Neural cell (in vitro differentiated cells): ENCODE measurements at regions not wholly inside any gene's neighbourhood (a gene's known extent, or its start where the extent isn't known, plus 50 kb on each side); places are given as distances from the start of the nearest gene placed in this dataset.

Experiments used
- EP300 ChIP-seq: fragments of 450-650 bp; conservative IDR thresholded peaks from 2 replicates; pipeline ENCODE4 v1.6.1; 2014; ENCODE audit warnings: antibody characterized with exemption, mild to moderate bottlenecking, moderate library complexity; ENCODE audit not compliant: poor library complexity, severe bottlenecking
- EZH2 ChIP-seq: fragments of 200-600, 300-800 bp; shearing (Covaris generic), sonication (generic); IDR thresholded peaks from 2 replicates; pipeline ENCODE4 v1.6.1; 2014; ENCODE audit warnings: antibody characterized with exemption, low read length, borderline replicate concordance, mild to moderate bottlenecking; ENCODE audit not compliant: insufficient read depth, poor library complexity, severe bottlenecking
- MXI1 ChIP-seq: fragments of 450-650 bp; conservative IDR thresholded peaks from 2 replicates; pipeline ENCODE4 v1.6.1; 2014; ENCODE audit warnings: antibody characterized with exemption, mild to moderate bottlenecking; ENCODE audit not compliant: poor library complexity, severe bottlenecking
- POLR2AphosphoS5 ChIP-seq: IDR thresholded peaks from 2 replicates; pipeline ENCODE4 v1.6.1; 2012
- RAD21 ChIP-seq: fragments of 450-650 bp; conservative IDR thresholded peaks from 2 replicates; pipeline ENCODE4 v1.6.1; 2014; ENCODE audit warnings: antibody characterized with exemption, mild to moderate bottlenecking, moderate library complexity
- SMC3 ChIP-seq: fragments of 450-650 bp; conservative IDR thresholded peaks from 2 replicates; pipeline ENCODE4 v1.6.1; 2014; ENCODE audit warnings: antibody characterized with exemption, mild to moderate bottlenecking, moderate library complexity; ENCODE audit not compliant: poor library complexity
- TAF1 ChIP-seq: IDR thresholded peaks from 2 replicates; pipeline ENCODE4 v1.6.1; 2012; ENCODE audit warnings: low read depth
- TF ChIP-seq, protein P1 (sequence below): fragments of 450-650 bp; IDR thresholded peaks from 2 replicates; pipeline ENCODE4 v1.5.1; 2014; ENCODE audit warnings: antibody characterized with exemption, mild to moderate bottlenecking, moderate library complexity; ENCODE audit not compliant: poor library complexity, severe bottlenecking
- TF ChIP-seq, protein P2 (sequence below): IDR thresholded peaks from 2 replicates; pipeline ENCODE4 v1.6.1; 2012; ENCODE audit warnings: borderline replicate concordance

DNA sequence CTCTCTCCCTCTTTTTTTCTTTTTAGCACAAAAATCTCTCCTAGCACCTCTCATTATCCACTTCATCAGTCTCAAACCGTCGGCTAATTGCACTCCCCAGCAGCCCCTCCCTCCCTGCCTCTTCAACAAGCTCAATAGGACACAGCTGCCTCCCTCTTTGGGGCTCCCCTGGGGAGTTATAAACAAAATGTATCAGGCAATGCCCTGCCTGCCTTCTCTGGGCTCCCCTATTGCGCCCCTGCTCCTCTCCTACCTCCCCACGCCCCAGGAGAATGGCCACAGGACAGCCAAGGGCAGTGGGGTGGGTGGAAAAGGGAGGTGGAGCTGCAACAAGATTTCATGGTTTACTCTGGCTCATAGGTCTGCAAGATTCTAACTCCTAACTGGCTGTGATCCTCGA is 147.1 kb upstream of the GRIK3 start:
- TF ChIP-seq, protein P1, sequence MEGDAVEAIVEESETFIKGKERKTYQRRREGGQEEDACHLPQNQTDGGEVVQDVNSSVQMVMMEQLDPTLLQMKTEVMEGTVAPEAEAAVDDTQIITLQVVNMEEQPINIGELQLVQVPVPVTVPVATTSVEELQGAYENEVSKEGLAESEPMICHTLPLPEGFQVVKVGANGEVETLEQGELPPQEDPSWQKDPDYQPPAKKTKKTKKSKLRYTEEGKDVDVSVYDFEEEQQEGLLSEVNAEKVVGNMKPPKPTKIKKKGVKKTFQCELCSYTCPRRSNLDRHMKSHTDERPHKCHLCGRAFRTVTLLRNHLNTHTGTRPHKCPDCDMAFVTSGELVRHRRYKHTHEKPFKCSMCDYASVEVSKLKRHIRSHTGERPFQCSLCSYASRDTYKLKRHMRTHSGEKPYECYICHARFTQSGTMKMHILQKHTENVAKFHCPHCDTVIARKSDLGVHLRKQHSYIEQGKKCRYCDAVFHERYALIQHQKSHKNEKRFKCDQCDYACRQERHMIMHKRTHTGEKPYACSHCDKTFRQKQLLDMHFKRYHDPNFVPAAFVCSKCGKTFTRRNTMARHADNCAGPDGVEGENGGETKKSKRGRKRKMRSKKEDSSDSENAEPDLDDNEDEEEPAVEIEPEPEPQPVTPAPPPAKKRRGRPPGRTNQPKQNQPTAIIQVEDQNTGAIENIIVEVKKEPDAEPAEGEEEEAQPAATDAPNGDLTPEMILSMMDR, result no peak
- TF ChIP-seq POLR2AphosphoS5 (no peak), RAD21 (no peak), SMC3 (no peak), EZH2 (no peak), EP300 (no peak), TAF1 (no peak), MXI1 (no peak)
- TF ChIP-seq, protein P2, sequence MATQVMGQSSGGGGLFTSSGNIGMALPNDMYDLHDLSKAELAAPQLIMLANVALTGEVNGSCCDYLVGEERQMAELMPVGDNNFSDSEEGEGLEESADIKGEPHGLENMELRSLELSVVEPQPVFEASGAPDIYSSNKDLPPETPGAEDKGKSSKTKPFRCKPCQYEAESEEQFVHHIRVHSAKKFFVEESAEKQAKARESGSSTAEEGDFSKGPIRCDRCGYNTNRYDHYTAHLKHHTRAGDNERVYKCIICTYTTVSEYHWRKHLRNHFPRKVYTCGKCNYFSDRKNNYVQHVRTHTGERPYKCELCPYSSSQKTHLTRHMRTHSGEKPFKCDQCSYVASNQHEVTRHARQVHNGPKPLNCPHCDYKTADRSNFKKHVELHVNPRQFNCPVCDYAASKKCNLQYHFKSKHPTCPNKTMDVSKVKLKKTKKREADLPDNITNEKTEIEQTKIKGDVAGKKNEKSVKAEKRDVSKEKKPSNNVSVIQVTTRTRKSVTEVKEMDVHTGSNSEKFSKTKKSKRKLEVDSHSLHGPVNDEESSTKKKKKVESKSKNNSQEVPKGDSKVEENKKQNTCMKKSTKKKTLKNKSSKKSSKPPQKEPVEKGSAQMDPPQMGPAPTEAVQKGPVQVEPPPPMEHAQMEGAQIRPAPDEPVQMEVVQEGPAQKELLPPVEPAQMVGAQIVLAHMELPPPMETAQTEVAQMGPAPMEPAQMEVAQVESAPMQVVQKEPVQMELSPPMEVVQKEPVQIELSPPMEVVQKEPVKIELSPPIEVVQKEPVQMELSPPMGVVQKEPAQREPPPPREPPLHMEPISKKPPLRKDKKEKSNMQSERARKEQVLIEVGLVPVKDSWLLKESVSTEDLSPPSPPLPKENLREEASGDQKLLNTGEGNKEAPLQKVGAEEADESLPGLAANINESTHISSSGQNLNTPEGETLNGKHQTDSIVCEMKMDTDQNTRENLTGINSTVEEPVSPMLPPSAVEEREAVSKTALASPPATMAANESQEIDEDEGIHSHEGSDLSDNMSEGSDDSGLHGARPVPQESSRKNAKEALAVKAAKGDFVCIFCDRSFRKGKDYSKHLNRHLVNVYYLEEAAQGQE, result no peak
